HepG2 (cell line): ENCODE measurements at regions not wholly inside any gene's neighbourhood (a gene's known extent, or its start where the extent isn't known, plus 50 kb on each side); places are given as distances from the start of the nearest gene placed in this dataset.

Experiments
- ATAC-seq: fragments of 200-7000 bp; cut with Tn5 transposase; 3 replicates; pipeline ENCODE4 v1.9.1; 2020; ENCODE audit warnings: mild to moderate bottlenecking, moderate library complexity
- BruUV-seq: library from RNA; stranded (reverse); fragments of 400-500 nt; replicated peaks from 2 replicates; lab custom pipeline; 2021; lab: Mats Ljungman, UMichigan
- CTCF ChIA-PET: fragments of 300-600 bp; formaldehyde crosslinking; extraction: SDS; loops from one replicate; lab custom pipeline; 2021; ENCODE audit warnings: low total read pairs, inconsistent platforms, low intra/inter-chr PET ratio; lab: Yijun Ruan, JAX
- POLR2A ChIA-PET: fragments of 350-600 bp; sonication (Branson Sonifier 250); formaldehyde crosslinking; loops from one replicate; lab custom pipeline; 2020; ENCODE audit warnings: antibody characterized with exemption, inconsistent platforms; lab: Yijun Ruan, JAX
- DNase-seq: peaks from one replicate; pipeline ENCODE4 v3.0.0-alpha.2; 2015; ENCODE audit warnings: low spot score
- FAIRE-seq: peaks from 3 replicates; lab custom pipeline; 2011; peaks lifted over from hg19 to GRCh38; lab: Jason Lieb, UNC
- H2AFZ ChIP-seq: one replicate; pipeline ENCODE4 v1.6.1; 2011; ENCODE audit warnings: low read length, inconsistent platforms
- H3K27ac ChIP-seq: fragments of 300-600 bp; 3 replicates; pipeline ENCODE4 v1.8.0; 2011; ENCODE audit warnings: mixed run types, mild to moderate bottlenecking, mixed read lengths, low read length, inconsistent platforms; ENCODE audit not compliant: insufficient read depth; ENCODE audit errors: extremely low read length
- H3K27me3 ChIP-seq, 2 experiments: fragments of 200-600 bp in 1 of 2; 2 replicates in 1 of 2; 3 replicates in 1 of 2; pipeline versions ENCODE4 v1.6.0 to v1.8.0; 2011; ENCODE audit warnings: low read length in 2 of 2, mild to moderate bottlenecking in 2 of 2, moderate library complexity in 2 of 2, inconsistent platforms in 1 of 2; ENCODE audit not compliant: insufficient read depth in 2 of 2, control insufficient read depth in 1 of 2
- H3K36me3 ChIP-seq, 2 experiments: fragments of 200-600 bp in 1 of 2; replicated peaks in 1 of 2; 2 replicates in 1 of 2; 3 replicates in 1 of 2; pipeline versions ENCODE4 v1.5.1 to v1.8.0; 2011; ENCODE audit warnings: low read length in 2 of 2, inconsistent platforms in 1 of 2; ENCODE audit not compliant: insufficient read depth in 2 of 2, control insufficient read depth in 1 of 2
- H3K4me1 ChIP-seq: 2 replicates; pipeline ENCODE4 v1.5.1; 2012; ENCODE audit warnings: low read length, inconsistent platforms; ENCODE audit not compliant: insufficient read depth
- H3K4me2 ChIP-seq: 2 replicates; pipeline ENCODE4 v1.6.0; 2011; ENCODE audit warnings: low read depth, low read length, inconsistent platforms
- H3K4me3 ChIP-seq, 3 experiments: fragments of 200-600 bp in 1 of 3; sonication (generic), shearing (Covaris generic) in 1 of 3; replicated peaks in 1 of 3; 2 replicates each; pipeline ENCODE4 v1.5.1; 2011 to 2016; ENCODE audit warnings: low read length in 3 of 3, inconsistent platforms in 2 of 3, low read depth in 2 of 3, mild to moderate bottlenecking in 2 of 3, control low read depth in 1 of 3, mixed read lengths in 1 of 3; ENCODE audit not compliant: insufficient read depth in 1 of 3
- H3K79me2 ChIP-seq: one replicate; pipeline ENCODE4 v1.6.1; 2011; ENCODE audit warnings: low read length, inconsistent platforms; ENCODE audit not compliant: insufficient read depth
- H3K9ac ChIP-seq: 2 replicates; pipeline ENCODE4 v1.6.0; 2011; ENCODE audit warnings: mild to moderate bottlenecking, low read depth, low read length, inconsistent platforms; ENCODE audit not compliant: insufficient read depth
- H3K9me3 ChIP-seq: 2 replicates; pipeline ENCODE4 v1.5.1; 2012; ENCODE audit warnings: mild to moderate bottlenecking, low read length
- H4K20me1 ChIP-seq: 2 replicates; pipeline ENCODE4 v1.6.0; 2011; ENCODE audit warnings: inconsistent platforms, mild to moderate bottlenecking, low read length, moderate library complexity; ENCODE audit not compliant: insufficient read depth
- BRD4 ChIP-seq: sonication (generic); formaldehyde crosslinking; IDR thresholded peaks from 2 replicates; pipeline ENCODE4 v1.4.0; 2020; ENCODE audit warnings: missing genetic modification reagents
- CREM ChIP-seq, 2 experiments: sonication (generic) in 1 of 2; formaldehyde crosslinking in 1 of 2; IDR thresholded peaks; 2 replicates each; pipeline versions ENCODE4 v1.4.0 to v1.6.1; 2016 to 2020; ENCODE audit warnings: antibody characterized with exemption in 1 of 2, mild to moderate bottlenecking in 1 of 2, missing genetic modification reagents in 1 of 2
- DPF2 ChIP-seq: sonication (generic); formaldehyde crosslinking; IDR thresholded peaks from 2 replicates; pipeline ENCODE4 v1.4.0; 2020; ENCODE audit warnings: mild to moderate bottlenecking, low read depth, missing genetic modification reagents, borderline replicate concordance
- GFI1 ChIP-seq: sonication (generic); formaldehyde crosslinking; IDR thresholded peaks from 2 replicates; pipeline ENCODE4 v1.5.0; 2020; ENCODE audit warnings: missing genetic modification reagents, mild to moderate bottlenecking, borderline replicate concordance
- GPN1 ChIP-seq: sonication (generic); formaldehyde crosslinking; IDR thresholded peaks from 2 replicates; pipeline ENCODE4 v1.5.1; 2020; ENCODE audit warnings: missing genetic modification reagents, borderline replicate concordance
- IKZF1 ChIP-seq: fragments of 450-650 bp; IDR thresholded peaks from 2 replicates; pipeline ENCODE4 v1.7.1; 2016
- NCOR1 ChIP-seq: fragments of 200-600 bp; sonication (generic); IDR thresholded peaks from 2 replicates; pipeline ENCODE4 v1.7.0; 2017; ENCODE audit warnings: antibody characterized with exemption, low read length, borderline replicate concordance
- PAWR ChIP-seq: sonication (generic); formaldehyde crosslinking; IDR thresholded peaks from 2 replicates; pipeline ENCODE4 v1.4.0; 2020; ENCODE audit warnings: missing genetic modification reagents, mild to moderate bottlenecking, borderline replicate concordance
- PBX3 ChIP-seq: sonication (generic); formaldehyde crosslinking; IDR thresholded peaks from 2 replicates; pipeline ENCODE4 v1.8.1; 2023; ENCODE audit warnings: missing genetic modification reagents, inconsistent platforms, borderline replicate concordance
- POLR2AphosphoS5 ChIP-seq: IDR thresholded peaks from 2 replicates; pipeline ENCODE4 v1.6.1; 2012; ENCODE audit warnings: low read depth, low read length
- SATB2 ChIP-seq: sonication (generic); formaldehyde crosslinking; IDR thresholded peaks from 2 replicates; pipeline ENCODE4 v1.5.0; 2020; ENCODE audit warnings: missing genetic modification reagents
- ZBTB43 ChIP-seq: sonication (generic); formaldehyde crosslinking; conservative IDR thresholded peaks from 2 replicates; pipeline ENCODE4 v1.4.0; 2020; ENCODE audit warnings: missing genetic modification reagents
- ZNF329 ChIP-seq: sonication (generic); formaldehyde crosslinking; IDR thresholded peaks from 2 replicates; pipeline ENCODE4 v1.9.0; 2021; ENCODE audit warnings: low read depth, mild to moderate bottlenecking, missing genetic modification reagents
- ZNF577 ChIP-seq: sonication (generic); formaldehyde crosslinking; IDR thresholded peaks from 2 replicates; pipeline ENCODE4 v1.4.0; 2020; ENCODE audit warnings: mild to moderate bottlenecking, low read depth, missing genetic modification reagents, borderline replicate concordance
- ZSCAN21 ChIP-seq: sonication (generic); formaldehyde crosslinking; IDR thresholded peaks from 2 replicates; pipeline ENCODE4 v1.8.0; 2022; ENCODE audit warnings: mild to moderate bottlenecking, missing genetic modification reagents, moderate library complexity, borderline replicate concordance
- WGBS: methylation state at CpG from one replicate; pipeline ENCODE4 v1.1.6; 2017; ENCODE audit warnings: low lambda C conversion rate; 5-methylcytosine and 5-hydroxymethylcytosine counted together
- in situ Hi-C: cut with HindIII; loops from 2 replicates; pipeline ENCODE4 v1.10.0; 2017; ENCODE audit warnings: low pct_unique_long_range_greater_than_20kb; ENCODE audit not compliant: extremely low pct_ligation_motif_present
- intact Hi-C: fragments of 100-400 bp; cut with micrococcal nuclease; formaldehyde crosslinking; loops from one replicate; pipeline ENCODE4 v1.10.0; 2022; ENCODE audit not compliant: unreplicated experiment

GRCh38 chr10:124264711-124265390, 153.9 kb downstream of the OAT start:
- in situ Hi-C loops = loop anchor here (5.0 to 25.0 kb wide), 2 partner anchors 122 to 278 kb away; no protein-coding TSS in a partner anchor
- TF ChIP-seq POLR2AphosphoS5 (no peak), ZBTB43 (CRISPR knock-in tag) (no peak), GFI1 (CRISPR knock-in tag) (no peak), ZSCAN21 (no peak)
- no peak overlapping the region for H3K4me3 ChIP-seq

GRCh38 chr10:124264271-124264670, 154.5 kb downstream of the OAT start:
- Histone ChIP-seq H3K79me2 (no peaks in the 10 kb centered on the region), H3K4me2 (no peak overlapping the region), H3K4me3 (no peak overlapping the region), H3K27ac (no peak overlapping the region), H3K36me3 (no peaks in the 10 kb centered on the region), H2AFZ (no peak overlapping the region), H3K9ac (no peak overlapping the region), H4K20me1 (no peaks in the 10 kb centered on the region), H3K27me3 (peaks cover 14 to 73% of the 10 kb centered on the region in 2 experiments), H3K4me1 (no peaks in the 10 kb centered on the region), H3K9me3 (no peaks in the 10 kb centered on the region)
- in situ Hi-C loops (loop anchor here (5.0 to 25.0 kb wide), 2 partner anchors 123 to 277 kb away; no protein-coding TSS in a partner anchor), intact Hi-C loops (no loop called here)
- 41% methylated on average over 5 of the region's 7 CpGs for WGBS
- FAIRE-seq (no peak), ATAC-seq (no peak), DNase-seq (no peak)
- BruUV-seq = no TSS peak
- ChIA-PET POLR2A (no interaction called here), CTCF (no interaction called here)
- no peak for TF ChIP-seq BRD4 (CRISPR knock-in tag)
- TF ChIP-seq DPF2 (CRISPR knock-in tag) = no peak
- TF ChIP-seq ZNF329 (CRISPR knock-in tag) = no peak
- TF ChIP-seq IKZF1 = no peak
- TF ChIP-seq SATB2 (CRISPR knock-in tag) = no peak
- no peak for TF ChIP-seq NCOR1
- no peak for TF ChIP-seq ZBTB43 (CRISPR knock-in tag)
- no peak for TF ChIP-seq GPN1 (CRISPR knock-in tag)
- TF ChIP-seq ZNF577 (CRISPR knock-in tag) = no peak
- TF ChIP-seq PAWR (CRISPR knock-in tag) = no peak
- TF ChIP-seq CREM (IDR thresholded peaks at IDR 0.05) = no peak
- TF ChIP-seq CREM (CRISPR knock-in tag; IDR thresholded peaks at IDR 0.05) = no peak
- no peak for TF ChIP-seq PBX3

More at GRCh38 chr10:124264711-124265390, 153.9 kb downstream of the OAT start:
- H3K79me2 ChIP-seq = no peaks in the 10 kb centered on the region
- H3K9me3 ChIP-seq = no peaks in the 10 kb centered on the region
- no peaks in the 10 kb centered on the region for H4K20me1 ChIP-seq
- ATAC-seq = no peak
- H3K36me3 ChIP-seq = no peaks in the 10 kb centered on the region
- CTCF ChIA-PET = no interaction called here
- peaks cover 14 to 76% of the 10 kb centered on the region in 2 experiments for H3K27me3 ChIP-seq
- H3K4me2 ChIP-seq = no peak overlapping the region
- H3K9ac ChIP-seq = no peak overlapping the region
- FAIRE-seq = no peak
- POLR2A ChIA-PET = no interaction called here
- BruUV-seq = no TSS peak
- H2AFZ ChIP-seq = no peak overlapping the region
- intact Hi-C loops = no loop called here
- H3K27ac ChIP-seq = no peak overlapping the region
- WGBS = 12% methylated on average over 16 of the region's 17 CpGs
- no peaks in the 10 kb centered on the region for H3K4me1 ChIP-seq
- DNase-seq = no peak
